ENCODE measurements at regions not wholly inside any gene's neighbourhood (a gene's known extent, or its start where the extent isn't known, plus 50 kb on each side); places are given as distances from the start of the nearest gene placed in this dataset.
"Not testable (repeated sequence)": the region's sequence is repeated elsewhere in the genome, so short reads cannot be mapped to it uniquely, and the experiment has no call there.

DNA sequence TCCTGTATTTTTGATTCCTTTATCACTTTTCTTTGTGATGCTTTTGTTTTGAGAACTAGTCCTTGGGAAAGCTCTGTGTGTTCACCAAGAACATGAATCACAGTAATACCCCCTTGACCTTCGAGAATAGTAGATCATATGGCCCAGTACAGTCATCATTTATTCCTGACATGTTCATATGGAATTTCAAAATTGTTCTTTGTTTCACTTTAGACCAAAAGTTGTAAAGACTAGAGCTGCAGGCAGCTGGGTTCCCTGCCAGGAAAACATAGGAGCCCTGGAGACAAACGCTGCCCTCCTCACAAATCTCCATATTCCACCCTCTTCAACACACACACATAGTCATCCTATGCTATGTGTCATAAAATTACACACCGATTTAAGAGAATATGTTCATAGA, 621.2 kb upstream of the EYS start:
- DNase-seq = no peak

DNA sequence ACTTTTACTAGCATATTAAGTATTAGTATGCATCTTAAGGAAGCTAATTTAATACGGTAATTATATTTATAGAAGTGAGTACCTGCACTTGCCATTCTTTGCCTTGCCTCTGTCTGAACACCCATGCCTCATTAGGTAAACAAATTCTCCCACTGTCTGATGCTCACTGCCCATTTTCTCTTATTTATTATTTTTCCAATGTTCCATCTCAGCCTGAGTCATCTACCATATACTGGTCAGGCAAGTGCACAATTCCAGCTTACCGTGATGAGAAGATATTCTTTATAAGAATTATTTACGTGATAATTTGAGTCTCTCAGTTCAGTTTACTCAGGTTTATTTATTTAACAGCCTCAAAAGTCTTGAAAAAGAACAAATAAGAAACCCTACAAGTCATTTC, 619.2 kb upstream of the EYS start:
- DNase-seq = no peak

DNA sequence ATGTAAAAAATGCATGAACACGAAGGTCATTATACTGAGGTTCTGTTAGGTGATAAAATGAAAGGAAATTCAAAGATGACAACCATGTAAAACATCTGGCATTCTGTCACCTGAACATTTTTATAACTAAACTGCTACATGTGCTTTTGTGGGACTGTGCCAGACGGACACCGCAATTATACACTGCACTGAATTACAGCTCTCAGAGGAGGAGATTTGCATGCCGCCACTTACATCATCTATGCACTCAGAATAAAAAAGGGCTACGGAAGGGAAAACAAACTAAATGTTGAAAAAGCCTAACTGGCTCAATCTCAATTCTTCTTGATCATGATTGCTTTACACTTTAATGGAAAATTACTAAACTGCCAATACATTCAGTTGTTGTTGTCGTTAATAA, 614.0 kb upstream of the EYS start:
- no peak for DNase-seq

DNA sequence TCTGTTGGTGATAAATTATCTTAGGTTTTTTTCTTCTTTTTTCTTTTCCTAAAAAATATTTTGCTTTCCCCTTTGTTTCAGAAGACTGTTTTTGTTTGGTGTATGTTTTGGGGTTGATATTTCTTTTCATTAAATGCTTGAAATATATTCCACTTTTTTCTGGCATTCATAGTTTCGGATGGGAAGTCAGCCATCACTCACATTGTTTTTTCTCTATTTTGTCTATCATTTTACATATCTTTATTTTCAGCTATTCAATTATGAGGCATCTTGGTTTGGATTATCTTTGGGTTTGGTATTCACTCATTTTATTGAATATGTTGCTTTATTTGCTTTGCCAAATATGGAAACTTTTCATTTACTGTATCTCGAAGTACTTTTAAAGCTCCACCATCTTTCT, 600.5 kb upstream of the EYS start:
- DNase-seq = no peak

DNA sequence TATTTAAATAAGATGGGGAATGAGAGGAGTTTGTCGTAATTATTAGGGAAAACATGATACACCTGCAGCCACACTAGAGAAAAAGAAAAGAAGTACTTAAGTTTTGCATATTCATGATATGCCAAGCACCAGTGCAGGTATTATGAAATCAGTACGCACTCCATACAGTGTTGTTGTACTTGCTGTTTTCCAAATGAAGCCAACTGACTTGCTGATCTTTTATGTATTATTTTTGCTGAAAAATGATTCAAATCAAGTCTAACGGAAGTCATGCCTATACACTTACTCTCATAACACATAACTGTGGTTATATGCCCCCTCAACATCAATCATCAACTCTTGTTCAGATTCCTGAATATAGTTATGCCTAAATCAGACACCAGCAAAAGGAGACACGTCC, 584.9 kb upstream of the EYS start:
- DNase-seq = no peak

DNA sequence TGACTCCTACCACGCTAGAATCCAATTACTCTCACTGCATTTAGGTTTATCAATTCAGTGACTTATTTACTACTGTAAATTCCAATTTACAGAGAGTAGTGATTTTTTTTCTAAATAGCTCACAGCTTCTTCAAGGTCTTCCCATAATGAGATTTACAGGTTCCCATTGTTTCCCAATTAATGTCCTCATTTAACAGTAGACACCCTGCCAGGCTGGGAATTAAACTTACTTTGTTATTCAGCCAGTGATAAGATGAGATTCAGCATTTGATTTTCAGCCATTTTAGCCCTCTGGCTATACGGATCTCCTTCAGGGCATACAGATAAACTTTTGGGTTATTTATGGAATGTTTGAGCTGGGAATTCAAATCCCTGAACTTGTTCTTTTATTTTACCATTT, 582.9 kb upstream of the EYS start:
- DNase-seq = no peak

DNA sequence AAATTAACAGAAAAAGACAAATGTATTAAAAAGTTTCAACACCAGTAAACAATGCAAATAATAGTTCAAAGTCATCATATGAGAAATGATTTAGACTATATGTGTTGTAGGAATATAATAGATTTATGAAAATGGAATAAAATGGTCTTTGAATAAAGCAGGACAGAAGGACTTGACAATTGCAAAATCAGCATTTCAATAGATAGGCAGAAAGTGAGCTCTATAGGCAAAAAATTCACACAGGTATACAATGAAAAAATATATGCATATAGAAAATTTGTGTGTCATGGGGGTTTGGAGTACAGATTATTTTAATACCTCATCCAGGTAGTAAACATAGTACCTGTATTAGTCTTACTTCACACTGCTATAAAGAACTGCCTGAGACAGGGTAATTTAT, 571.1 kb upstream of the EYS start:
- DNase-seq = no peak

DNA sequence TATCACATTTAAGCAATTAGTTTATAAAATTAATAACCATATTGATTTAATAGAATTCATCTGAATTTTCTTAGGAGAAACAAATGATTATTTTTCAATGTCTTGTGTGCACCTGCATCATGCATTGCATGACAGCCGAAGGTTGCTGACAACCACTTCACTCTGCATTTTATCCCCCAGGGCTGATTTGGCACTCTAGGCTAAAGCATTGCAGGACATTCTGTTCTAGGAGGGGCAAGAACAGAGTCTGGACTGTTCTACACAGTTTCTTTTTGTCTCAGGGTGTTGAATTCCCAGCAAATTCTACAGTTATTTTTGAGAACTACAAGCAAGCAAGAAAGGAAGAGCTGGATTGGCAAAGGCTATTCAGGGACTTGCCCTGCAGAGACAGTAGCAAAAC, 570.4 kb upstream of the EYS start:
- DNase-seq = no peak

DNA sequence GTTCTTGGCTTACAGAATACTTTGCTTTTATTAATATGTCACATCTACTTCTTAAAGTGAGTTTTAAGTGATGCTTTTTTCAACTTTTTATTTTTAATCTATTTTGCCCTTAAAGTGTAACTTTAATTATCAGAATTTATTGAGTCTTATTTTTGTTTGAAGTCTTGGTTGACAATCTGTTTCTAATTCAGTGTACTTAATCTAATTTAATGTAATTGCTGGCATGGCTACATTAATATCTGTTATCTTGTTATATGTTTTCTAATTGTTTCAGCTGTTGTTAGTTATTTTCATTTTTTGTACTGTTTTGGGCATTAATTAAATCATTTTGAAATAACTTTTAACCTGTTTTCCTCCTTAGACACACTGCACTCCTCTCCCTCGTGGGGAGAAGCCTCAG, 558.7 kb upstream of the EYS start:
- no peak for DNase-seq

DNA sequence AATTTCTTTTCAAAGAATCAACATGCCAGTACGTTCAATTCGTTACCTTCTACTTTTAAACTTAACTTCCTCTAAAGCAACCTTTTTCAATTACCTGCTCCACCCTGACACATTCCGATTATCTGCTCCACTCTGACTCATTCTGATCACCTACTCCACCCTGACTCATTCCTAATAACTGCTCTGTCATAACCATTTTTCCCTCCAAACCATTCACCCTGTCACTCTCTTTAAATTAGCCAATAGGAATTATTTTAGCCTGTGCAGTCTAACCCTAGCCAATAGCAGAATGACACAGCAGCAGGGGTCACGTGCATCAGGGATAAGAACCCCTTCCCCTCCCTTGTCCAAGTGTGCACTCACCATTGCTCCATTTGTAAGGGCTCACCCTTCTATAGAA, 557.4 kb upstream of the EYS start:
- no peak for DNase-seq

DNA sequence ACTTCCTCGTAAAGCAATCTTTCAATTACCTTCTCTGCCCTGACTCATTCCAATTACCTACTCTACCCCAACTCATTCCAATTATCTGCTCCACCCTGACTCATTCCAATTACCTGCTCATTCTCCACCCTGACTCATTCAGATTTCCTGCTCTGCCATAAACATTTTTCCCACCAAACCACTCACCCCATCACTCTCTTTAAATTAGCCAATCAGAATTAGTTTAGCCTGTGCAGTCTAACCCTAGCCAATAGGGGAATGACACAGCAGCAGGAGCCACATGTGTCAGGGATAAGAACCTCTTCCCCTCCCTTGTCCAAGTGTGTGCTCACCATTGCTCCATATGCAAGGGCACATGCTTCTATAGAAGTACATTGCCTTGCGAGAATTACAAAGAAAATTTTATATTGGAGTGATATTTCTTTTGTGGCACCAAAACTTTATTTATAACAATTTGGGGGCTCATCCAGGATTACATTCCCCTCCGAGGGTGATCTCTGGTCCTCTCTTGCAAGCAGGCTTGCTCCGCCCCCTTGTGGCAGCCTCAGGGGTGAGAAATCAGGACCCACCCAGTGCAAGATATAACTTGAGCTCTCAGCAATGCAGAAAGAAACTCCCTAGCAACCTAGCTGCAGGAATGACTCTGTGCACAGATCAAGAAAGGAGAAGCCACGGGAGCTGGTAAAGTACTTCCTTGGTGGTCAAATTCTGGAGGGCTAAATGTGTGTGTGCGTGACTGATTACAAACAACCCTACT, 551.9 kb upstream of the EYS start:
- not testable (repeated sequence) for DNase-seq

DNA sequence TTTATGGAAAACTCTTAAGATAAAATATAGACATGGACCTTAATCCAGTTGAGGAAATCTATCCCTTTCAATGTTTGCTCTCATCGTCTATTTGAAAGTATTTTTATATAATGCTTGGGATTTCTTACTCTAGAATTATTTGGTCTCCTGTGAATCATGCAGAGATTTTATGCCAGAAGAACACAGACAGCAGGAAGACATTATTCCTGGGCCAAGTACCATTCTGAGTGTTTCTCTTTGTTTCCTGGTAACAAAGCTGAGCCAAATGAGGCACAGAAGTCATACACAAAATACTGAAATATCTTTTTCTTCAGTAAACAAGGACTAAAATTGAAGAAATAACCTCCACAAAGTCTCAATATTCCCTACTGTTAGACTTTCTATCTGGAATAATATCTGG, 538.2 kb upstream of the EYS start:
- DNase-seq = no peak

DNA sequence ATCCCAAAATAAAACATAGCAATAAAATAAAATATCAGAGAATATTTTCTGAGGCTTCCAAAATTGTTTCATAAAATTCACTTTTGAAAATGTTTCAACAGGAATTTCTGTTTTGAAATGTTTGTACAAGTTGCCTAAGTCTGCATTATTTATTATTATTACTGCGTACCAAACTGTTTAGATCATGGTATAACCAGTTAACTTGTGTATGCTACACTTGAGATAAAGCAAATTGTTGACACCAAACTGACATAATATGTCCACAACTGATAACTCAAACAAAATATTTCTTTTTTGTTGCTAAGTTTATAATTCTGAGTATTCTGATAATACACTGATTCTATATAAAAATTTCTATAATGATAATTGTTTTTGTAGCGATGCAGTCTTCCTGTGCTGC, 531.8 kb upstream of the EYS start:
- DNase-seq = no peak

DNA sequence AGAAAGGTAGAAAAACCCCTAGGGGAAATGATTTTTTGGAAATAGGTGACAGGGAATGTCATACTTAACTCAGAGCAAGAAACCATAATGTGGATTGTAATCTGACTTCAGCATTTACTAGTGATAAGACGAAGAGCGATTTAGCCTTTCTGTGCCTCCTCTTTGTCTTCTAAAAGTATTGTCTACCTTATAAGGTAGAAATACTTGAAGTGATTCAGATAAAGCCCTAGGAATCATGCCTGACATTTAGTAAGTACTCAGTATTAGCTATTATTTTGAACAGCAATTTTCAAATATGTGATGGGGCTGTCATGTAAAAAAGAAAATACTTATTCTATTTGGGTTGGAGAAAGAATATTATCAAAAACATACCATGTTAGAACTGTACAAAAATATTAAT, 525.9 kb upstream of the EYS start:
- DNase-seq = no peak

DNA sequence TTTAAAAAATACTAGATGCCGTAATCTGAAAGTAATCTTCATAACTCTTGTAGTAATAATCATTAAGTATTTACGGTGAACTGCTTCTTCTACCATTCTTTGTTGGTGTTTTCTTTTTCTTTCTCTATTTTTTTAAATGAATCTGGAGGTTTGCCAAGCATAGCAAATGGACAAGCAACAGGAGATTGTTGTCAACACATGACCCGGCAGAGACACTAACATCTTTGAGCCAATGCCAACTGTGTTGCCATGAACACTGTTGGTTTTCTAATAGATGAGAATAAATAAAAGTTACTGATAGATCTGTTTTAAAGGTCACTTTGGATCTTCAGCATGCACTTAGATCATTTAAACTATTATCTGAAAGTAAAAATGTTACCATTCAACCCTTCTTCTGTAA, 523.6 kb upstream of the EYS start:
- peak; percentile 55 for DNase-seq

DNA sequence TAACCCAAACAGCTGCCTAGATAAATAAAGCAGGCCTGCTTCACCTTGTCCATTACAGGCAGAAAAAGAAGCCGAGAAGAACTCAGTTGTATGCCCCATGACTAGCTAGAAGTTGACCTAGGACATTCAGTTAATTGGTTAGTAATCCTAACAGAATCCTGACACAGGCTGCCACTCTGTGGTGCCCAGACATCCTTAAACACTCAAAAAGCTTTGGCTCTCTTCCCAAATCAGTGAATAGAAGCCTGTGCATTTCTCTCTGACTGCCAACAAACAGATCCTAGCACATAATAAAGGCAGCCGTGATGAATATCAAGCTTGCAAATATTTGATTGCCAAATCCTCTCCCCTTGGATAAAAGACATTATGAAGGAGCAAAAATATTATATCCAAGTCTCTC, 519.1 kb upstream of the EYS start:
- DNase-seq = peak; percentile 62

DNA sequence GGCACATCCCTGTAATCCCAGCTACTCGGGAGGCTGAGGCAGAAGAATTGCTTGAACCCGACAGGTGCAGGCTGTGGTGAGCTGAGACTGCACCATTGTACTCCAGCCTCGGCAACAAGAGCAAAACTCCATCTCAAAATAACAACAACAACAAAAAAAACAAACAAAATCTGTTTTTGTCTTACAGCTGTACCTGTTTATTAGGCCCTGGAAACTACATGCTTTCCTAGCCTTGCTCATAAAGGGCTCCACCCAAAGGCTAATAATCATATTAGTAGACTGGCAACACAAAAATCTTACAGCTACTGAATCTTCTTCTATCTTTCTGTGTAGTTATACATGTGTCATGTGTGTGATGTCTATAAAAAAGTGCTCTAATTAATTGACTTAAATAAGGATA, 503.9 kb upstream of the EYS start:
- no peak for DNase-seq

DNA sequence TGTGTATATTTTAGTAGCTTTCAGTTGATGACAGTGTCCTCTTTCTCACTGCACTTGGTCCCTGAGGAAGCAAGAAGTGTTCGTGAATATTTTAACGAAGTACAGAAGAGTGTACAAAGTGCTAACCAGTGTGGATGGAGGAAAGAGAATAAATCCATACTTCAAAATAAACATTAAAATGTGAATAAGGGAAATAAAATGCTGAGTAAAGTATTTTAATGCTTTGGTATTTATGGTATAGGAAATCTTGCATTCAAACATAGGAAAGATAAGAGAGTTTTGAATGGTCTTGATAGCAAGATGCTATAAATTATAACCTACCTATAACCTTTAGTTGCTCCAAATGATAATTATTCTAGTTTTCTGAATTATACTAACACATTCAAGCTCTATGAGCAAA, 493.4 kb upstream of the EYS start:
- no peak for DNase-seq

DNA sequence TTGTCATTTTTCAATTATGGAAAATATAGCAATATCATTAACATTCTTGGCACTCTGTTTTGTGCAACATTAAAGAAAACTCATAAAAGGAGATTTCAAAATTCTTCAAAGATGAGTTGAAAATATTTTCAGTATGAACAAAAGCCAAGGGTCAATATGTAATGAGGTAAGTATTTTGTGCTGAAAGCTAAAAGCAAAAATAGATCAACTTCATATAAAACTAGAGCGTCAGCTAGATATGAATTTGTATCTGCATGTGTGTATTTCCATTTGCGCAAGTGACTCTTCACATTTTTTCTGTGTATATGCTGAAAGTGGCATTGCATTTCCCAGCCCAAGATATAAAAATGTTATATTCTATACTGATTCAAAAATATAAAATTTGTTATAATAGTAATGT, 492.1 kb upstream of the EYS start:
- DNase-seq = no peak

DNA sequence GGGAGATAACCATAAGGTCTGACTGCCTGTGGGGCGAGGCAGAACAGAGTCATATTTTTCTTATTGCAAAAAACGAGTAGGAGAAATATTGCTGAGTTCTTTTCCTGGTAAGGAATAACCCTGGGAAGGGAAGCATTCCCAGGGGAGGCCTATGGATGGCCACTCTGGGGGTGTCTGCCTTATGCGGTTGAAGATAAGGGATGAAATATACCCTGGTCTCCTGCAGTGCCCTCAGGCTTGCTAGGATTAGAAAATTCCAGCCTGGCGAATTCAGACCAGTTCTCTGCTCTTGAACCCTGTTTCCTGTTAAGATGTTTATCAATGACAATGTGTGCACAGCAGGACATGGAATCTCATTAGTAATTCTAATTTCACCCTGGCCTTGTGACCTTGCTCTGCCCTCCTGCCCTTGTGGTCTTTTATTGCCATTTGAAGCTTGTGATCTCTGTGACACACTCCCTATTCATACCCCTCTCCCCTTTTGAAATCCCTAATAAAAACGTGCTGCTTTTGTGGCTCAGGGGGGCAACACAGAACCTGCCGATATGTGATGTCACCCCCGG, 491.1 kb upstream of the EYS start:
- no peak for DNase-seq

DNA sequence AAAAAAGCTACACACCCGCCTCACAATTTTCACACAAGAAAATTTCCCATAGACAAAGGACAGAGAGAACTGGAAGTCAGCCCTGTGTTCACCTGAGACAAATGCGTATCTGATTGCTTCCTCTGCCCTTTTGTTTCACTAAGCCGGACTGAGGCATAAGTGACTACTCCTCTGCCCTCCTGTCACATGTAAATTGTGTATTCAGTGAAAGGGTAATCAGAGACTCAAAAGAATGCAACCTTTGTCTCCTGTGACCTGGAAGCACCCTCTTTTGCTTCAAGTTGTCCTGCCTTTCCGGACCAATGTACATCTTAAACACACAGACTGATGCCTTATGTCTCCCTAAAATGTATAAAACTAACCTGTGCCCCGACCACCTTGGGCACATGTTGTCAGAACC, 483.8 kb upstream of the EYS start:
- DNase-seq = no peak

DNA sequence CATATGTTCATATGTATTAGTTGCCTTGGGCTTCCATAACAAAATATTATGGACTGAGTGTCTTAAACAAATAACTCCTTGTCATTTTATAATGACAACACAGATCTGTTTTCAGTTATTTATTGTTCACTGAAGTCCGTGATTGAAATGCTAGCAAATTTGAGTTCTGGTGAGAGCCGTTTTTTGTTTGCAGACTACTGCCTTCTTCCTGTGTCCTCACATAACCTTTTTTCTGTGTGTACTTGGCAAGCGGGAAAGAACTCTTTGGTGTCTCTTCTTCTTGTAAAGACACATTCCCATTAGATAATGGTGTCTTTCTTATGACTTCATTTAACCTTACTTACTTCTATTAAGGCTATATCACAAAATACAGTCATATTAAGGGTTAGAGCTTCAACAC, 482.9 kb upstream of the EYS start:
- DNase-seq = no peak

DNA sequence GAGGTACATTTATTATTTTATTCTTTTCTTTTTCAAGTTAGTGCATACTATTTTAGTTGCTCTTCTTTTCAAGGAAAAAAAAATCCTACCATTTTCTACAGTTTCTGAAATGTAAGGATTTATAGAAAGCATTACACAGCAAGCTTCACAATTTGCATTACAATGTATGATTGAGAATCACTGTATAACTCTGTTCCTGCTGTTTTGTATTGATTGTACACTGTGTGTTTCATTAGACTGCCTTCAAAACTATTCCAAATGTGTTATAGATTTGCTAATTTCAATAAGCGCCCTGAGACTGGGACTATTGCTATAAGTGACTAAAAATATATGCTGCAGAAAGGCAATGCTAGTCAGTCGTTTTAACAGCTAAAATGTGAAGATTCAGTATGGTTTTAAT, 479.7 kb upstream of the EYS start:
- no peak for DNase-seq

DNA sequence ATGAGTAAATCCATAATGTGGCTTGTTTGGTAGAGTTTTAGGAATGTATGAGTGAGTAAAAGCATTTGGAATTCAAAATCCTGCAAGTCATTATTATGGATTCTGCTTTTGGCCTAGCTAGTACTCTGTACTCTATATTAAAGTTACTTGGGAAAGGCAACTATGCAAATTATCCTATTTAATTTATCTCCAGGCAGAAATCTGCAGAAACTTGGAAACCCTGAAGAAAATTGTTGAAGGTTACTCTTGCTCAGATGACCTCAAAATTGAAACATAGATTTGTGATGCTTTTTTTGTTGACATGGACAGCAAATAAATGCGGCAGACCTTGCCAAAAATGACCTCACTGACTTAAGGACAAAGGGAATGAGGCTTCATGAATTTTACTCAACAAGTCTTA, 477.1 kb upstream of the EYS start:
- no peak for DNase-seq

DNA sequence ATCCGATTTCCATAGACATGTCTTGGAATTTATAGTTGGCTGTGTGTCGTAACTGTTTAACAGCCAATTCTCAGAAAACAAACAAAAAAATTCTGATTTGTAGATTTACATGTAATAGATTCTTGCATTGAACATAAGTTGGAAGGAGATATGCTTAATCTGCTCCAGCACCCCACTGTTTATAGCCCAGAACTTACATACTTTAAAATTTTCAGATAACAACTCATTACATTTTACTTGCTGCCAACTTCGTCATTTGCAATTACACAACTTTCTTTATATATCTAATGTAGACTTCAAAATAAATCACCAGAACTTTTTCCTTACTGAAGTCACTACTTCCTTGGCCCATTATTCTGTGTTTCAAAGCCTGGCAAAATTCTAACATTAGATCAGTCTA, 472.3 kb upstream of the EYS start:
- DNase-seq = no peak
